ENCODE measurements at regions not wholly inside any gene's neighbourhood (a gene's known extent, or its start where the extent isn't known, plus 50 kb on each side); places are given as distances from the start of the nearest gene placed in this dataset.

GRCh38 chr5:124572971-124573370 is 173.5 kb downstream of the ZNF608 start:
- Histone ChIP-seq H3K36me3 (no peaks in the 10 kb centered on the region), H3K4me1 (no peaks in the 10 kb centered on the region), H3K4me3 (no peak overlapping the region), H3K27ac (no peak overlapping the region), H3K9me3 (no peaks in the 10 kb centered on the region), H3K27me3 (no peaks in the 10 kb centered on the region)
- TF ChIP-seq POLR2A (IDR thresholded peaks at IDR 0.05): no peak
- TF ChIP-seq, protein P1, sequence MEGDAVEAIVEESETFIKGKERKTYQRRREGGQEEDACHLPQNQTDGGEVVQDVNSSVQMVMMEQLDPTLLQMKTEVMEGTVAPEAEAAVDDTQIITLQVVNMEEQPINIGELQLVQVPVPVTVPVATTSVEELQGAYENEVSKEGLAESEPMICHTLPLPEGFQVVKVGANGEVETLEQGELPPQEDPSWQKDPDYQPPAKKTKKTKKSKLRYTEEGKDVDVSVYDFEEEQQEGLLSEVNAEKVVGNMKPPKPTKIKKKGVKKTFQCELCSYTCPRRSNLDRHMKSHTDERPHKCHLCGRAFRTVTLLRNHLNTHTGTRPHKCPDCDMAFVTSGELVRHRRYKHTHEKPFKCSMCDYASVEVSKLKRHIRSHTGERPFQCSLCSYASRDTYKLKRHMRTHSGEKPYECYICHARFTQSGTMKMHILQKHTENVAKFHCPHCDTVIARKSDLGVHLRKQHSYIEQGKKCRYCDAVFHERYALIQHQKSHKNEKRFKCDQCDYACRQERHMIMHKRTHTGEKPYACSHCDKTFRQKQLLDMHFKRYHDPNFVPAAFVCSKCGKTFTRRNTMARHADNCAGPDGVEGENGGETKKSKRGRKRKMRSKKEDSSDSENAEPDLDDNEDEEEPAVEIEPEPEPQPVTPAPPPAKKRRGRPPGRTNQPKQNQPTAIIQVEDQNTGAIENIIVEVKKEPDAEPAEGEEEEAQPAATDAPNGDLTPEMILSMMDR (IDR thresholded peaks at IDR 0.05): no peak
- DNase-seq: no peak

- Histone ChIP-seq H3K27ac (no peak overlapping the region), H3K4me3 (no peak overlapping the region), H3K4me1 (no peaks in the 10 kb centered on the region), H3K9me3 (no peaks in the 10 kb centered on the region), H3K27me3 (no peaks in the 10 kb centered on the region), H3K36me3 (no peaks in the 10 kb centered on the region)
- TF ChIP-seq, protein P1 (IDR thresholded peaks at IDR 0.05): no peak
- no peak for TF ChIP-seq POLR2A (IDR thresholded peaks at IDR 0.05)
- DNase-seq: no peak
Measured at GRCh38 chr5:124570285-124571035, 176.0 kb downstream of the ZNF608 start.

- Histone ChIP-seq H3K4me1 (no peaks in the 10 kb centered on the region), H3K27ac (no peak overlapping the region), H3K9me3 (no peaks in the 10 kb centered on the region), H3K27me3 (no peaks in the 10 kb centered on the region), H3K36me3 (no peaks in the 10 kb centered on the region), H3K4me3 (no peak overlapping the region)
- DNase-seq: no peak
- TF ChIP-seq POLR2A (IDR thresholded peaks at IDR 0.05): no peak
- TF ChIP-seq, protein P1 (IDR thresholded peaks at IDR 0.05): no peak
Measured at GRCh38 chr5:124566875-124567450, 179.5 kb downstream of the ZNF608 start.

- H3K36me3 ChIP-seq: no peaks in the 10 kb centered on the region
- H3K27ac ChIP-seq: no peak overlapping the region
- DNase-seq: no peak
- H3K27me3 ChIP-seq: no peaks in the 10 kb centered on the region
- no peaks in the 10 kb centered on the region for H3K4me1 ChIP-seq
- no peaks in the 10 kb centered on the region for H3K9me3 ChIP-seq
- no peak overlapping the region for H3K4me3 ChIP-seq
- TF ChIP-seq POLR2A (IDR thresholded peaks at IDR 0.05): no peak
- TF ChIP-seq, protein P1 (IDR thresholded peaks at IDR 0.05): no peak
Measured at GRCh38 chr5:124561451-124561850, 185.0 kb downstream of the ZNF608 start.

DNA sequence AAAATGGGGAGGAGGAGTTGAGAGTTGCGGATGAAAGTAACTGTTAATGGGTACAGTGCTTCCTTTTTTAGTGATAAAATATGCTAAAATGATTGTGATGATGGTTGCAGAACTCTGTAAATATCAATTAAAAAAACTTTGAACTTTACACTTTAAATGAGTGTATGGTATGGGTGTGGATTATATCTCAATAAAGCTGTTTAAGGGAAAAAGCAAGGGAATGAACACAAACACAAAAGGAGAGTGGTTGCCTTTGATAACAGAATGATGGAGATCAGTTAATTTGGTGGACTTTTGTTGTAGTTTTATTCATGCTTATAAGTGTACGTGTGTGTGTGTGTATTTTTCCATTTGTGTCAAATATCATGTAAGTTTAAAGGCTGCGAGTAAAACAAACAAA is 186.1 kb downstream of the ZNF608 start:
- H3K4me3 ChIP-seq: no peak overlapping the region
- no peaks in the 10 kb centered on the region for H3K4me1 ChIP-seq
- DNase-seq: no peak
- no peaks in the 10 kb centered on the region for H3K36me3 ChIP-seq
- no peak for TF ChIP-seq POLR2A (IDR thresholded peaks at IDR 0.05)
- TF ChIP-seq, protein P1 (IDR thresholded peaks at IDR 0.05): no peak
- H3K9me3 ChIP-seq: no peaks in the 10 kb centered on the region
- no peak overlapping the region for H3K27ac ChIP-seq
- H3K27me3 ChIP-seq: no peaks in the 10 kb centered on the region
